CD4-positive, alpha-beta T cell (primary cell): ENCODE measurements at regions not wholly inside any gene's neighbourhood (a gene's known extent, or its start where the extent isn't known, plus 50 kb on each side); places are given as distances from the start of the nearest gene placed in this dataset.

Experiments used
- ATAC-seq: fragments of 200-7000 bp; cut with Tn5 transposase; one replicate; pipeline ENCODE4 v1.10.0; 2022; ENCODE audit warnings: mild to moderate bottlenecking; ENCODE audit not compliant: poor library complexity
- CTCF ChIA-PET: fragments of 350-600 bp; sonication (Branson Sonifier 250); formaldehyde crosslinking; loops from one replicate; lab custom pipeline; 2021; ENCODE audit warnings: antibody characterized with exemption, inconsistent platforms; lab: Charles Lee
- POLR2A ChIA-PET: fragments of 350-600 bp; sonication (Branson Sonifier 250); formaldehyde crosslinking; loops from one replicate; lab custom pipeline; 2021; ENCODE audit warnings: antibody characterized with exemption, inconsistent platforms; lab: Charles Lee
- DNase-seq, 14 experiments: peaks; one replicate each; pipeline ENCODE4 v3.0.0-alpha.2; 2013 to 2020; ENCODE audit warnings: mixed read lengths in 2 of 14
- H3K27ac ChIP-seq, 2 donors: one replicate each; pipeline versions ENCODE4 v1.5.1 to v1.7.0; 2013; ENCODE audit warnings: low read length in 2 of 2, low read depth in 1 of 2, mild to moderate bottlenecking in 1 of 2
- H3K27me3 ChIP-seq, 2 experiments: 1 replicate in 1 of 2; 2 replicates in 1 of 2; pipeline versions ENCODE4 v1.6.1 to v1.7.0; 2013; ENCODE audit warnings: low read length in 2 of 2, control low read depth in 1 of 2, mild to moderate bottlenecking in 1 of 2, moderate library complexity in 1 of 2; ENCODE audit not compliant: insufficient read depth in 2 of 2, control insufficient read depth in 1 of 2
- H3K36me3 ChIP-seq: one replicate; pipeline ENCODE4 v1.6.1; 2013; ENCODE audit warnings: low read length, control low read depth; ENCODE audit not compliant: insufficient read depth
- H3K4me1 ChIP-seq: one replicate; pipeline ENCODE4 v1.6.1; 2013; ENCODE audit warnings: low read length, control low read depth; ENCODE audit not compliant: insufficient read depth
- H3K4me3 ChIP-seq: one replicate; pipeline ENCODE4 v1.5.1; 2013; ENCODE audit warnings: mild to moderate bottlenecking, low read length, moderate library complexity
- H3K9me3 ChIP-seq, 2 experiments: 1 replicate in 1 of 2; 2 replicates in 1 of 2; pipeline versions ENCODE4 v1.6.1 to v1.7.0; 2013; ENCODE audit warnings: low read length in 2 of 2, mild to moderate bottlenecking in 2 of 2, control low read depth in 1 of 2, moderate library complexity in 1 of 2; ENCODE audit not compliant: control insufficient read depth in 1 of 2, insufficient read depth in 1 of 2
- H3K27ac Mint-ChIP-seq: one replicate; pipeline ENCODE4 v1.8.0; 2020; ENCODE audit warnings: mixed read lengths
- H3K27me3 Mint-ChIP-seq: one replicate; pipeline ENCODE4 v1.8.0; 2021; ENCODE audit warnings: mixed read lengths
- H3K36me3 Mint-ChIP-seq: one replicate; pipeline ENCODE4 v1.8.0; 2021; ENCODE audit warnings: low read depth, mixed read lengths
- H3K4me1 Mint-ChIP-seq: one replicate; pipeline ENCODE4 v1.8.0; 2021; ENCODE audit warnings: low read depth, mixed read lengths
- H3K4me3 Mint-ChIP-seq: one replicate; pipeline ENCODE4 v1.8.0; 2020; ENCODE audit warnings: mild to moderate bottlenecking, mixed read lengths
- H3K9me3 Mint-ChIP-seq: one replicate; pipeline ENCODE4 v1.8.0; 2020; ENCODE audit warnings: mixed read lengths
- CTCF ChIP-seq: fragments of 200-600 bp; IDR thresholded peaks from one replicate; pipeline ENCODE4 v1.8.0; 2022; ENCODE audit warnings: antibody characterized with exemption, mild to moderate bottlenecking
- intact Hi-C, 2 experiments: fragments of 100-400 bp; cut with DNase I in 1 of 2; cut with micrococcal nuclease in 1 of 2; formaldehyde crosslinking; loops; one replicate each; pipeline versions ENCODE4 v1.15.1 to v1.9.0; 2023 to 2025; cut with DNase I, micrococcal nuclease

- DNase-seq = no peak
- no peak for TF ChIP-seq CTCF
- Histone ChIP-seq H3K9me3 (peaks cover 0 to 3% of the 10 kb centered on the region in 2 experiments), H3K4me3 (no peak overlapping the region), H3K27me3 (no peaks in the 10 kb centered on the region), H3K36me3 (no peaks in the 10 kb centered on the region), H3K27ac (no peak overlapping the region), H3K4me1 (no peaks in the 10 kb centered on the region)
- ChIA-PET CTCF (no interaction called here), POLR2A (no interaction called here)
- H3K4me1 Mint-ChIP-seq = no peaks in the 10 kb centered on the region
- H3K27ac Mint-ChIP-seq = no peak overlapping the region
- H3K27me3 Mint-ChIP-seq = no peaks in the 10 kb centered on the region
- no peak for ATAC-seq
- H3K9me3 Mint-ChIP-seq = peaks cover 2% of the 10 kb centered on the region
- H3K36me3 Mint-ChIP-seq = no peaks in the 10 kb centered on the region
- intact Hi-C loops = no loop called here
- no peak overlapping the region for H3K4me3 Mint-ChIP-seq
These were observed 150.2 kb upstream of the FERD3L start for GRCh38 chr7:19295376-19295775.

GRCh38 chr7:19294619-19295018 lies 149.4 kb upstream of the FERD3L start:
- H3K4me1 Mint-ChIP-seq = no peaks in the 10 kb centered on the region
- ChIA-PET CTCF (no interaction called here), POLR2A (no interaction called here)
- H3K9me3 ChIP-seq = peaks cover 0 to 3% of the 10 kb centered on the region in 2 experiments
- no peaks in the 10 kb centered on the region for H3K4me1 ChIP-seq
- H3K36me3 Mint-ChIP-seq = no peaks in the 10 kb centered on the region
- H3K9me3 Mint-ChIP-seq = peaks cover 2% of the 10 kb centered on the region
- H3K27me3 ChIP-seq = no peaks in the 10 kb centered on the region
- no peak overlapping the region for H3K4me3 Mint-ChIP-seq
- H3K27ac ChIP-seq = no peak overlapping the region
- no peak for TF ChIP-seq CTCF
- DNase-seq (no peak), ATAC-seq (no peak)
- no peaks in the 10 kb centered on the region for H3K36me3 ChIP-seq
- intact Hi-C loops = no loop called here
- no peak overlapping the region for H3K4me3 ChIP-seq
- no peak overlapping the region for H3K27ac Mint-ChIP-seq
- no peaks in the 10 kb centered on the region for H3K27me3 Mint-ChIP-seq

- Mint-ChIP-seq H3K4me1 (no peaks in the 10 kb centered on the region), H3K4me3 (no peak overlapping the region), H3K9me3 (peaks cover under 1% of the 10 kb centered on the region), H3K27ac (no peak overlapping the region), H3K27me3 (no peaks in the 10 kb centered on the region), H3K36me3 (no peaks in the 10 kb centered on the region)
- intact Hi-C loops = no loop called here
- Histone ChIP-seq H3K27ac (no peak overlapping the region), H3K4me1 (no peaks in the 10 kb centered on the region), H3K36me3 (no peaks in the 10 kb centered on the region), H3K27me3 (no peaks in the 10 kb centered on the region), H3K9me3 (peaks cover 0 to 3% of the 10 kb centered on the region in 2 experiments), H3K4me3 (no peak overlapping the region)
- TF ChIP-seq CTCF = no peak
- ChIA-PET POLR2A (no interaction called here), CTCF (no interaction called here)
- no peak for DNase-seq
- ATAC-seq = no peak
These were observed 148.2 kb upstream of the FERD3L start for GRCh38 chr7:19293431-19293830.
